ENCODE measurements at regions not wholly inside any gene's neighbourhood (a gene's known extent, or its start where the extent isn't known, plus 50 kb on each side); places are given as distances from the start of the nearest gene placed in this dataset.

- Histone ChIP-seq H3K27me3 (ENCODE audit: control insufficient read depth, insufficient read depth, low read length) (no peaks in the 10 kb centered on the region; the same call in 1 of the 2 replicates), H3K4me3 (ENCODE audit: insufficient read depth, low read depth, low read length) (no peak overlapping the region), H3K36me3 (replicated peaks; ENCODE audit: control insufficient read depth, insufficient read depth, low read length) (no peaks in the 10 kb centered on the region)
- DNase-seq = no peak
Observed at GRCh38 chr21:41593760-41594138, 85.8 kb upstream of the TMPRSS2 start.

GRCh38 chr21:41593051-41593759 is 85.2 kb upstream of the TMPRSS2 start:
- Histone ChIP-seq H3K4me3 (ENCODE audit: insufficient read depth, low read depth, low read length) (no peak overlapping the region), H3K36me3 (replicated peaks; ENCODE audit: control insufficient read depth, insufficient read depth, low read length) (no peaks in the 10 kb centered on the region), H3K27me3 (ENCODE audit: control insufficient read depth, insufficient read depth, low read length) (no peaks in the 10 kb centered on the region; the same call in 1 of the 2 replicates)
- DNase-seq = no peak

DNA sequence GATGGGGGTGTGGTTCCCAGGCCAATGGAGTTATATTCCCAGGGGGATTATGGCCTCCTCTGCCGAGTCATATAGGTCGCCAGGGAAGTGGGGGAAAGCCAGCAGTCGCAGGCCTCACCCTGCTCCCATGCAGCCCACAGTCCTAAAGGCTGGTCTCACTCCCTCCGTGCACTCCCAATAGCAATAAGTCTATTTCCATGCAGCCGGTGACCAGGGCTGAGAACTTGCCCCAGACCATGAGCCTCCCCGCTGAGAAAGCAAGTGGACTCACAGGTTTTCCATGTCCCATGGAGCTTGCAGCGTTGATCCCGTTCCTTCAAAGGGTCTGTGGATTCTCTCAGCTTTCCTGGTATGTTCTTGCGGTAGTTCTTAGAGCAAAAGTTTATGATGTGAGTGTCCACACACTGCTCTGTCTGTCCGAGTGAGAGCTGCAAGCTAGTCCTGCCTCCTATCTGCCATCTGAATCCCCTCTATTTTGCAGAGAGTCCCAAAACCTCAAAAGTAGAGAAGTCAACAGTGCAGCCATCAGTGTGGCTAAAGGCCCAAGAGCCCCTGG is 81.7 kb upstream of the TMPRSS2 start:
- no peak for DNase-seq
- Histone ChIP-seq H3K4me3 (ENCODE audit: insufficient read depth, low read depth, low read length) (no peak overlapping the region), H3K36me3 (replicated peaks; ENCODE audit: control insufficient read depth, insufficient read depth, low read length) (no peaks in the 10 kb centered on the region), H3K27me3 (ENCODE audit: control insufficient read depth, insufficient read depth, low read length) (no peaks in the 10 kb centered on the region; the same call in 1 of the 2 replicates)

DNA sequence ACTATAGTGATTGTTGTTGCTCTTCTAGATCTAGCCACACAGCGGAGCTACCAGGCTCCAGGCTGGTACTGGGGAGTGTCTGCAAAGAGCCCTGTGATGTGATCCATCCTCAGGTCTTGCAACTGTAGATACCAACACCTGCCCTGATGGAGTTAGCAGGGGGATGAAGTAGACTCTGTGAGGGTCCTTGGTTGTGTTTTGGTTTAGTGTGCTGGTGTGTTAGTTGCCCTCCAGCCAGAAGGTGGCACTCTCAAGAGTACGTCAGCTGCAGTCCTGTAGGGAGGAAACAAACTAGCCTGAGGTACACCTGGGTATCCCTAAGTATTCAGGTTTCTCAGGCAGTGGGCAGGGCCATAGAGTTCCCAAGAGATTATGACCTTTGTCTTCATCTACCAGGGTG is 81.2 kb upstream of the TMPRSS2 start:
- no peak for DNase-seq
- Histone ChIP-seq H3K36me3 (replicated peaks; ENCODE audit: control insufficient read depth, insufficient read depth, low read length) (no peaks in the 10 kb centered on the region), H3K4me3 (ENCODE audit: insufficient read depth, low read depth, low read length) (no peak overlapping the region), H3K27me3 (ENCODE audit: control insufficient read depth, insufficient read depth, low read length) (no peaks in the 10 kb centered on the region; the same call in 1 of the 2 replicates)

GRCh38 chr21:41585199-41585994 is 77.4 kb upstream of the TMPRSS2 start:
- Histone ChIP-seq H3K36me3 (replicated peaks; ENCODE audit: control insufficient read depth, insufficient read depth, low read length) (no peaks in the 10 kb centered on the region), H3K27me3 (ENCODE audit: control insufficient read depth, insufficient read depth, low read length) (no peaks in the 10 kb centered on the region), H3K4me3 (ENCODE audit: insufficient read depth, low read depth, low read length) (no peak overlapping the region)
- no peak for DNase-seq

- DNase-seq = no peak
- H3K27me3 ChIP-seq (ENCODE audit: control insufficient read depth, insufficient read depth, low read length) = no peaks in the 10 kb centered on the region
- H3K4me3 ChIP-seq (ENCODE audit: insufficient read depth, low read depth, low read length) = no peak overlapping the region
- no peaks in the 10 kb centered on the region for H3K36me3 ChIP-seq (replicated peaks; ENCODE audit: control insufficient read depth, insufficient read depth, low read length)
Observed at GRCh38 chr21:41584603-41585176, 76.7 kb upstream of the TMPRSS2 start.

DNA sequence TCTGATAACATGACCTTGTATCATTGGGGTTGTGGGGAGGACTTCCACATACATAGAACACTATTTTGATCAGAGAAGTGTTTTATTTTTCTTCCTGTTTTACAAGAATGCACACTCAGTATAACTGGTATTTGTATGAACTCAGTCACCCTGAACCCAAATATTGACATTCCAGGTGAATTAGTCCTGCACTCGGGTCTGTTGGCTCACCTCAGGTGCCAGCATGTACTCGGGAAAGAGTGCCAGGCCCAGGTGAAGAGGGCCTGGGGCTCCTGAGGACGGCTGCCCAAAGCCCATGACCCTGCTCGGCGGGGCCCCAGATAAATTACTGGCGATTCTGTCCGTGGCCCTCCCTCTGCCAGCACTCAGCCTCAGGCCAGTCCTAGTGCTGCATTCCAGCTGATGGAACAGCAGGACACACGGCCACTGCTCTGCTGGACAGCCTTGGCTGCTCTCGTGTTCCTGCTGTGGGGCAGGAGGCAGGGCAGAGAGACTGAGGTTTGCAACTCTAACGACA is 75.4 kb upstream of the TMPRSS2 start:
- H3K4me3 ChIP-seq (ENCODE audit: insufficient read depth, low read depth, low read length) = no peak overlapping the region
- DNase-seq = peak; percentile 49
- no peaks in the 10 kb centered on the region for H3K36me3 ChIP-seq (replicated peaks; ENCODE audit: control insufficient read depth, insufficient read depth, low read length)

DNA sequence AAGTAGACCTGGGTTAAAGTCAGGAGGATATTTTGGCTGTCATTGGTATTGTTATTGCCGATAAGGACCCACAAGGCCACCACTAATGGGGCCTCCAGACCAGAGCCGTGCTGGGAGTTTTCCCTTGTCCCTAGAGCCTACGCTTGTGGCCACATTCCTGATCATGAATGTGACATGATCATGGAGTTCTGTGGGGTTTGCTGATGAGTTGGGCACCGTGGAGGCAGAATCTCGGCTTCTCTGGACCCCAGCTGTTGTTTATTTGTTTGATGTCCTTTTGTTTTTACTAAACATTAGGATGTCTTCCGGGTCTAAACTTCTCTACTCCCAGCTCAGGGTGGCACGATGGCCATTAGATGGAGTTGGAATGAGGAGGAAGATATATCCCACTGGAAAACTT is 74.9 kb upstream of the TMPRSS2 start:
- H3K4me3 ChIP-seq (ENCODE audit: insufficient read depth, low read depth, low read length) = no peak overlapping the region
- no peaks in the 10 kb centered on the region for H3K36me3 ChIP-seq (replicated peaks; ENCODE audit: control insufficient read depth, insufficient read depth, low read length)
- no peak for DNase-seq
- H3K27me3 ChIP-seq (ENCODE audit: control insufficient read depth, insufficient read depth, low read length) = no peaks in the 10 kb centered on the region

More for the DNA sequence above, 75.4 kb upstream of the TMPRSS2 start:
- no peaks in the 10 kb centered on the region for H3K27me3 ChIP-seq (ENCODE audit: control insufficient read depth, insufficient read depth, low read length)

DNA sequence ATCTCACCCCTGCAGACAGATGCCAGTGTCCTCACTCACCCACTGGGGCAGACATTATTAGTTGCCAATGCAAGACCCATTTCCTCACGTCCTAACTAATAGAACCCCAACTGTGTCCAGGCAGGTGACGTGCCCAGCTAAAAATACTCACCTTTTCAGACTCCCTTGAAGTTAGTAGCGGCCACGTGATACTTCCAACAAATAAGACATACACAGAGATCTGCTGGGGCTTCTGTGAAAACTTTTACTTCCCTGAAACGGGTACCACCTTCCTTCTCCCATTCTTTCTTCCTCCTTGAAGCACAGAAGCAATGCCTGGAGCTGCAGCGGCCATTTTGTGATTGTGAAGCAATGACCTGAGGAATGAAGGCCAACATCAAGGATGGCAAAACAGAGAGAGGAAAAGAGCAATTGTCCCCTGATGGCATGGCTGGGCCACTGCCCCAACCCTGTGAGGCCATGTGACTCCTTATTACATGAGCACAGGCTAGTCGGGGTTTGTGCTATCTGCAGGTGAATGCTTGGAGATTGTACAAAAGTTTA is 74.4 kb upstream of the TMPRSS2 start:
- H3K27me3 ChIP-seq (ENCODE audit: control insufficient read depth, insufficient read depth, low read length) = no peaks in the 10 kb centered on the region
- H3K36me3 ChIP-seq (replicated peaks; ENCODE audit: control insufficient read depth, insufficient read depth, low read length) = no peaks in the 10 kb centered on the region
- no peak for DNase-seq
- H3K4me3 ChIP-seq (ENCODE audit: insufficient read depth, low read depth, low read length) = no peak overlapping the region

DNA sequence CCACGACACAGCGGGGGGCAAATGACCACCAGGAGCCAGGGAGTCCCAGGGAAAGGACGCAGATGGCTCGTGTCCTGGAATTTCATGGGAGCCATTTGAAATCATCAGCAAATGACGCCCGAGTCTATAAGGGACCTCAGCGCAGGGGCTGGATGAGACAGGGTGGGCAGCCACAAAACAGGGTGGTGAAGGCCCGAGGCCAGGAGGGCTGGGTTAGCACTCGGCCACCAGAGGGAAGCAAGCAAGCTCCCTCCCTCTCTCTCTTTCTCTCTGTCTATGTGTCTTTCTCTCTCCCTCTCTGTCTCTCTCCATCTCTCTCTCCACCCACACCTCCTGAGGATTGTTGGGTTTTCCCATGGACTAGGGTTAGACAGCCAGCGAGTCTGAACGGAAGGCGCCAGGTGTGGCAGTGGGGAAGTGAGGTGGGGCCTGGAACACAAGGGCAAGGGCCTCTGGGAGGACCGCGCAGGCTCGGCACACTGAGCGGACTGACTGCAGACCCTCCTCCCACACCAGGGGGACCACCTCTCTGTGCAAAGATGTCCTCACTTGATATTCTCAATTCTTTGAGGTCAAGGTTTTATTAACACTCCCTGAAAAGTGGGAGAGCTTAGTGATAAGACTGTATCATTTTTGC is 73.8 kb upstream of the TMPRSS2 start:
- DNase-seq = peak; percentile 62
- H3K4me3 ChIP-seq (ENCODE audit: insufficient read depth, low read depth, low read length) = no peak overlapping the region
- H3K36me3 ChIP-seq (replicated peaks; ENCODE audit: control insufficient read depth, insufficient read depth, low read length) = no peaks in the 10 kb centered on the region
- H3K27me3 ChIP-seq (ENCODE audit: control insufficient read depth, insufficient read depth, low read length) = no peaks in the 10 kb centered on the region

GRCh38 chr21:41580758-41581554 is 73.0 kb upstream of the TMPRSS2 start:
- H3K4me3 ChIP-seq (ENCODE audit: insufficient read depth, low read depth, low read length) = no peak overlapping the region
- peak; percentile 44 for DNase-seq
- H3K27me3 ChIP-seq (ENCODE audit: control insufficient read depth, insufficient read depth, low read length) = no peaks in the 10 kb centered on the region
- H3K36me3 ChIP-seq (replicated peaks; ENCODE audit: control insufficient read depth, insufficient read depth, low read length) = no peaks in the 10 kb centered on the region

DNA sequence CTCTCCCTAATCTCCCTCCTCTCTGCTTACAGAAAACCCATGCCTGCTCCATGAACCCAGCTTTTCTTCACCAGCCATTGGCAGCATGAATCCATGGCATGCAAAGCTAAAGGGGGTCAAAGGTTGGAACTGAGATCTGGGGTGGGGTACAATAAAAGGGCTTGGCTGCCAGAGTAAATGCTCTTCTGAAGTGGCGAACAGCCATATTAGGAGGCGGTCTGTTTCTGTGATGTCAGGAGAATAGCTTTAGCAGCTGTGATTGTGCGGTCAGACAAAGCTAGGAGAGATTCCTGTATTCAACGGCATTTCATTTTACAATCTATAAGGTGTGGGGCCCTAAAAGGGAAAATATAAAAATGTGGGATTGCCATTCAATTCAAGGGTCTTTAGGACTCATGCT is 71.7 kb upstream of the TMPRSS2 start:
- Histone ChIP-seq H3K36me3 (replicated peaks; ENCODE audit: control insufficient read depth, insufficient read depth, low read length) (no peaks in the 10 kb centered on the region), H3K4me3 (ENCODE audit: insufficient read depth, low read depth, low read length) (no peak overlapping the region), H3K27me3 (ENCODE audit: control insufficient read depth, insufficient read depth, low read length) (no peaks in the 10 kb centered on the region)
- DNase-seq = no peak

GRCh38 chr21:41578716-41579115 is 70.8 kb upstream of the TMPRSS2 start:
- no peaks in the 10 kb centered on the region for H3K27me3 ChIP-seq (ENCODE audit: control insufficient read depth, insufficient read depth, low read length)
- no peaks in the 10 kb centered on the region for H3K36me3 ChIP-seq (replicated peaks; ENCODE audit: control insufficient read depth, insufficient read depth, low read length)
- H3K4me3 ChIP-seq (ENCODE audit: insufficient read depth, low read depth, low read length) = no peak overlapping the region
- no peak for DNase-seq
